SK-N-DZ (cell line): ENCODE measurements at regions not wholly inside any gene's neighbourhood (a gene's known extent, or its start where the extent isn't known, plus 50 kb on each side); places are given as distances from the start of the nearest gene placed in this dataset.
"Not testable (repeated sequence)": the region's sequence is repeated elsewhere in the genome, so short reads cannot be mapped to it uniquely, and the experiment has no call there.

Experiments used
- DNase-seq: peaks from one replicate; pipeline ENCODE4 v3.0.0-alpha.2; 2015; ENCODE audit warnings: low spot score

DNA sequence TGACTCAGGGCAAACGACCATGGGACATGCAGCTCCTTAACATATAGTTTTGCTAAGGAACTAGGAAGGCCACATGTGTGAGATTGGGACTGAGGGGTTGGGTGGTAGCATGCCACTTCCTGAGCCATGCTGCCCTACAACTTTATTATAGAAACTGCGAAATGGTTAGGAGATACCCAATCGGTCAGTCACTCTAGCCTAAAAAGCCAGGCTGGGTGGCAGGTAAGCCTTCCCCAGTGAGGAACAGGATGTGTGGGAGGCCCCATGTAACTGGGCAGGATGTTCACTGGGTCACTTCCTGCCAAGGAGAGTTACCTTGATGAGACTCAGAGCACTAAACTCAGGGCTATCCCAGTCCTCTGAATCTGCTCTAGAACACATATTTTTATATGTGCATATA, 123.5 kb downstream of the MAP3K7 start:
- DNase-seq = no peak

DNA sequence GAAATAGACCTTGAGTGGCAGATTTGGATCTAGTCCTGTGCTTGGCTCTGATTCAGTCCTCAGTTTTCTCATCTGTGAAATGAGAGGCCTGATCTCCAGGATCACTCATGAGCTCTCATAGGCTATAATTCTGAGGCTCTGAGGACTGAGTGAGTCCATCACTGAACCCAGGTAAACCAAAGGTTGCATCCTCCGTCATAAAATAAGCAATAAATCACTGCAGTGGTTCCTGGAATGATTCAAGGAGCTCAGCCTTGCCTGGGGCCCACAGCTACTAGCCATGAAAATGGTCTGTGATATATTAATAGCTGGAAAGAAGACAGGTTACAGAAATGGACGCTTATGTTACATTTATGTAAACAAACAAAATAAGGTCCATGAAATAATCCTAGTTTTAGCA, 124.8 kb downstream of the MAP3K7 start:
- no peak for DNase-seq

DNA sequence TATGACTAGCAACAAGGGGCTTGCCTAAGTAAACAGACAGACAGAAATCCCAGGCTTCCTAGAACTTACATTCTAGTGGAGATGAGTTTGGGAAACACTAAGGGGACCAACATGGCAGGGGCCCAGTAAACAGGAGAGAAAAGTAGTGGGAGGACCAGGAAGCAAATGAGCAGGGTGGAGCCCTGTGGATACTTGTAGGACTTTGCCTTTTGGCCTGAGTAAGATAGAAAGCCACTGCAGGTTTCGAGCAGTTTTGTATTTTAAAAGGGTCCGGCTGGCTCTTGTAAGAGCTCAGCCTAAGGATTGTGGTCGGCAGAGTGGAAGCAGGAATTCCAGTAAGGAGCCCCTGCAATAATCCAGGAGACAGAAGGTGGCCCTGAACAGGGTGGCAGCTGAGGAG, 125.5 kb downstream of the MAP3K7 start:
- no peak for DNase-seq

GRCh38 chr6:90460051-90460450, 126.8 kb downstream of the MAP3K7 start:
- DNase-seq = no peak

DNA sequence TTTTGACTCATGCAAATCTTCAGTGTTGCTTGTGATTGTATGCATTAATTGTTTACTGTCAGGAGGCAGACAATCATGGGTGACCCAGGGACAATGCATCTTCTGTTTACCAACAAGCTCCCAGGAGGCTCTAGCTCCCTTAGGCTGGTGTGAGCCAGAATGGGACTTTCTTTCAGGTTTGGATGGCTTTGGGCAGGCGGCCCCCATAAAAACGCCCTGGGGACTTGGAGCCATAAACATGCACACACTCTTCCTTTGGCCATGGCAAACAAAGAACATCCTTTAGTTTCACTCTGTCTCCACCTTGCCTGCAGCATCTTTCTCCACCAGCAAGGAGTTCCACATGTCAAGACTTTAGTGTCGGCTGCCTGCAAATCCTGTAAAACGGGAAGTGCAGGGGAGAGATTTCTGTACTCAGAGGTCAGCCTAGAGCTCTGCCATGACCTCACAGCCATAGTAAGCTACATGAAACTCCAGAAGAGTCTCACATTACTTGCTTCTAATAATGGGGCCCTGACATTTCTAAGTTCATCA, 127.6 kb downstream of the MAP3K7 start:
- no peak for DNase-seq

DNA sequence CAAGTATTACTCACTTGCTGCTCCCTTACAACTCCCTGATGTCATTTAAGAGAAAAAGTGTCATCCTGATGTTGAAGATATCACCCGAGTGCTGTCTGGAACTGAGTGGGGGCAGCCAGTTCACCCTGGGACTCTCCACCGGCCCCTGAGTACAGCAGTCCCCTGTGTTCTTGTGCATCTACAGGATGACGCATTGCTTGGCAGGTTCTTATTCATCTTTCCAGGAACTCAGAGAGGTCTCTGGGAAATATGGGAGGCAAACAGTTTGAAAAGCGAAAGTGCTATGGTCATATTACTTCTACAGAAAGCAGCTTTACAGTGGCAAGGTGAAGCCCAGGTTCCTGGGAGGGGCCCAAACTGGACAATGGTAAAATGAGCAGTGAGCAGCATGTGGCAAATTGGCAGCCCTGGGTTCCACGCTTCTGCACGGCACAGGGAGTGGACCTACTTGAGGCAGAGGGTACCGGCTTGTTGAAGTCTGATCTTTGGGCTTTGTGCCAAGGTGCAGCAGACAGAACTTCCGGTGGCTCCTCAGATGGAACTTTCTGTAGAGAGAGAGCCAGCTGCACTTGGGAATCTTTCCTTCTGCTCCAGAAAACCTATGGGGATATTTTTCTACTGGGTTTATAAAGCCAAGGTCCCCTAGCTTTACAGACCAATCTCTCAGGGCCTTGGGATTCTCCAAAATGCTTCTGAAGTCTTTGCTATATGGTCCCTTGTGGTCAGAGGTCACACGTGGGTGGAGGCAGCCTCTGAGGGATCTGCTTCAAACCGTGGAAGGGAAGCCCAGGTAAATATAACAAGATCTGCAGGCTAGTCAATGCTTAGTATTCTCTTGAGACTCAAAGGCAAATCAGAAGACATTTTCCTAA, 128.3 kb downstream of the MAP3K7 start:
- DNase-seq = no peak

DNA sequence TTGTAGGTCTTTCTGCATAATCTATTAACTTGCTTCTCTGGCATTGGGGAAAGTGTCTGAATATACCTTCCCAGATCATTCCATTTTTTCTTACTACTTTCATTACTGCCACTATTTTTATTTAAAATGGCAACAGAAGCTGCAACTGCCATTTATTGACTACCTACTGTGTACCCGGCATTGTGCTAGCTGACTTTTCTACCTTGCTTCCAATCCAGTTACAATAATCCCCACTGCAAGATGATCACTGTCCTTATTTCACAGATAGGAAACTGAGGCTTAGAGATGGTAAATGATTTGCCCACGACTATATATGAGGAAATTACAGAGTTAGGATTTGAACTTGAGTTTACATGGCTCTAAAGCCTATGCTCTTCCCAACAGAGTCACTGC, 129.0 kb downstream of the MAP3K7 start:
- no peak for DNase-seq

- DNase-seq = not testable (repeated sequence)
Measured at GRCh38 chr6:90456997-90457866, 129.6 kb downstream of the MAP3K7 start.

DNA sequence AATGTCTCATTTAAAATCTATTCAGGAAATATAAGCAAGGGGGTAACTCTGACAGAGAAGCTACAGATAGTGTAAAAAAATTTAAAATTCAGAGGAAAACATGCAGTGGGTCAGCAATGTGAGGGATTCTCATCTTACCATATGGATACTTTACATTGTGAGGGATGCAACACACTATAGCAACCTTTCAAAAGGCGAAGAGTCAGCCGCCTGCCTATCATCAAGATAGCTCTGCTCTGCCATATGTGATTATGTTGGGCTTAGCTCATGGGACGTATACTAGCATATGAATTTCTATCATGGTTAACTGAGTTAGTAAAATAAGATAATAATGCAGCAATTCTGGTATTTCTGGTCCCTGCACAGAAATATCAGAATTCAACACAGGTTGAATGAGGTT, 130.9 kb downstream of the MAP3K7 start:
- no peak for DNase-seq

- no peak for DNase-seq
Measured at GRCh38 chr6:90454836-90455427, 131.9 kb downstream of the MAP3K7 start.

- no peak for DNase-seq
Measured at GRCh38 chr6:90450268-90450953, 136.5 kb downstream of the MAP3K7 start.

DNA sequence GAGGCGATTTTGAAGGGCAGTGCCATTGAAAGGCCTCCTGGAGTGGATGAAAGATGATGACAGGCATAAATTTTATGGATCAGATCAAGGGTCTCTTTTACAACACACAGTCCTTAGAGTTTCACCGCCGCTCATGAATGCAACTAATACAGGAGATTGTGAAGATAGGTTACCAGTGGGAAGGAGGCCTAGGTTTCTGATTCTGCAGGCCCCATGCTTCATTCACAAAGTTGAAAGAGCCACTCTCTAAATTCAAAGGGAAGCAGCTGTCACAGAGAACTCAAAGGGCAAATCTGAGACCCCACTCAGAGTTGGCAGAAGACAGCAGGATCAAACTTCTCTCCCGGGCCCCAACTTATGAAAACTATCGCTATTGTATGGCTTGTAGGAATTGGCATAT, 137.6 kb downstream of the MAP3K7 start:
- no peak for DNase-seq

GRCh38 chr6:90448836-90449235, 138.0 kb downstream of the MAP3K7 start:
- DNase-seq = no peak

GRCh38 chr6:90446164-90446563, 140.7 kb downstream of the MAP3K7 start:
- no peak for DNase-seq

DNA sequence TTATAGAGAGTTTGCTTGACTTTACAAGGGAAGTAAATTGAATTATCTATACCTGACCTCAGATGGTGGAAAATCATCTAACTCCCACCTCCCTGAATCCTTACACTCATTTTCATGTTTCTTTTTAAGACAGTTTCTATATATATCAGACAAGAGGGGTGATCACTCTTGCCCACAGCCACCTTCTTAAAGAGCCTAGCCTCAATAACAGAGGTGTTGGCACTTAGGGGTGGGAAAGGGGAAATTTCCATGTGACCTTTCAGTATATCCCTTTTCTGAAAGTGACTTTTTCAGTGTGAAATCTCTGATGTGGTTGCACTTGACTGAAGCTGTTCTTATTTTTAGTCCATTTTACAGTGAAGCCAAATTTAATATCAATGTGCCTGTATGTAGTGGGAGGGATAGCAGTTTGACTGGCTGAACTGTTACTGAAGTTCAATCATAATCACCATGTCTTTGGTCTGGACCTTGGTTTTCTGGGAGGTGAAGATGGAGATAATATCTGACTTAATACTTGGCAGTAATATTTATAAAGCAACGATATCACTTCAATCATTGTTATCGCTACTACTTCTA, 141.3 kb downstream of the MAP3K7 start:
- DNase-seq = no peak

- DNase-seq = no peak
Measured at GRCh38 chr6:90444160-90444714, 142.6 kb downstream of the MAP3K7 start.

DNA sequence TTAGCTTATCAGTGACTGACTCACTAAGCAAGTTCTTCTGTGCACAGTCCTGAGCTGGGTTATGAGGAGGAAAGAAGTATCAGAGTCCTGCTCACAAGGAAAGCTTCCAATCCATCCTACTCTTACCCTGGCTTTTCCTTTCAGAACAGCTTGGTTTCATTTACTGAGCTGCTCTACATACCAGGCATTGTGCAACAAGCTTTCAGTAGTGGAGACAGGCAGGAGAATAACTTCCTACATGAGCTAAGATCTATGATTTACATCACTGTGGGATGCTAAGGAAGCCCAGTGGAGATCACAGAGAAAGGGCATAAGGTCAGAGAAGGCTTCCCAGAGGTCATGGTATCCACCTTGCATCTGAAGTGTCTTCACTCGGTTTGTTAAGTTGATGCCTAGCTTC, 144.5 kb downstream of the MAP3K7 start:
- no peak for DNase-seq

- DNase-seq = peak; percentile 56
Measured at GRCh38 chr6:90440586-90441283, 144.1 kb upstream of the BACH2 start.

DNA sequence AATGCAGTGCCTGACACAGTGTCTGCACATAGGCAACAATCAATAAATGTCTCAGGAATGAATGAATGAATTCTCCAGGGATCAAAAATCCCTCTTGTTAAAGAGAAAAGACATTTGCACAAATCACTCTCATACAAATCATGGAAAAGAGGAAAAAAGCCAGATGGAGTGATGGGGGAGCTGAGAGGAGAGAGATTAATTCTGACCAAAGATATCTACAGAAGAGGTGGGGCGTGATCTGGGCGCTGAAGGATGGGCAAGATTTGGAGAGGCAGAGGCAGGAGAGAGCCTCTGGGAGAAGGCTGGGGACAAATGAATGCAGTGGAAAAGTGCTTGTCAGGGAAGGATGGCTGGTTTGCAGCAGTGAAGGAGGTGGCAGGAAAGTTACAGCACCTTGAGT, 142.9 kb upstream of the BACH2 start:
- DNase-seq = no peak

- DNase-seq = no peak
Measured at GRCh38 chr6:90436403-90436802, 139.8 kb upstream of the BACH2 start.
